ENCODE measurements at regions not wholly inside any gene's neighbourhood (a gene's known extent, or its start where the extent isn't known, plus 50 kb on each side); places are given as distances from the start of the nearest gene placed in this dataset.

DNA sequence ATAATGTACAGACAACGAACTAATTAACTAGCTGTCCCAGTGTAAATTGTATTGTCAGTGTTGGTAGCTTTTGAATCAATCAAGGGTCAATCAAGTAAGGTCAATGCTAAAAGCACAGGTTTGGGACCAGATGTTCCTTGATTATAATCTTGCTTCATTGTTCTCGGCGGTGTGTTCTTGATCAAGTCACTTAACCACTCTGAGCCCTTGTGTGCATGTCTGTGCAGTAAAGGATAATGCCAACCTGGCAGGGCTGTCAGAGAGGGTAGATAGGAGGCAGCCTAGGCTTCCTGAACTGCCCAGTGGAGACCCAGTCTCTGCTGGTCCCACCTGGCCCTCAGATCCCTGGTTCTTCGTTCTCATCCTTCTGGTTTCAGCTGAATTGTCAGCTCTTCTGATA lies 221.0 kb downstream of the EMX2 start:
- TF ChIP-seq, protein P1, sequence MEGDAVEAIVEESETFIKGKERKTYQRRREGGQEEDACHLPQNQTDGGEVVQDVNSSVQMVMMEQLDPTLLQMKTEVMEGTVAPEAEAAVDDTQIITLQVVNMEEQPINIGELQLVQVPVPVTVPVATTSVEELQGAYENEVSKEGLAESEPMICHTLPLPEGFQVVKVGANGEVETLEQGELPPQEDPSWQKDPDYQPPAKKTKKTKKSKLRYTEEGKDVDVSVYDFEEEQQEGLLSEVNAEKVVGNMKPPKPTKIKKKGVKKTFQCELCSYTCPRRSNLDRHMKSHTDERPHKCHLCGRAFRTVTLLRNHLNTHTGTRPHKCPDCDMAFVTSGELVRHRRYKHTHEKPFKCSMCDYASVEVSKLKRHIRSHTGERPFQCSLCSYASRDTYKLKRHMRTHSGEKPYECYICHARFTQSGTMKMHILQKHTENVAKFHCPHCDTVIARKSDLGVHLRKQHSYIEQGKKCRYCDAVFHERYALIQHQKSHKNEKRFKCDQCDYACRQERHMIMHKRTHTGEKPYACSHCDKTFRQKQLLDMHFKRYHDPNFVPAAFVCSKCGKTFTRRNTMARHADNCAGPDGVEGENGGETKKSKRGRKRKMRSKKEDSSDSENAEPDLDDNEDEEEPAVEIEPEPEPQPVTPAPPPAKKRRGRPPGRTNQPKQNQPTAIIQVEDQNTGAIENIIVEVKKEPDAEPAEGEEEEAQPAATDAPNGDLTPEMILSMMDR (IDR thresholded peaks at IDR 0.05): no peak

DNA sequence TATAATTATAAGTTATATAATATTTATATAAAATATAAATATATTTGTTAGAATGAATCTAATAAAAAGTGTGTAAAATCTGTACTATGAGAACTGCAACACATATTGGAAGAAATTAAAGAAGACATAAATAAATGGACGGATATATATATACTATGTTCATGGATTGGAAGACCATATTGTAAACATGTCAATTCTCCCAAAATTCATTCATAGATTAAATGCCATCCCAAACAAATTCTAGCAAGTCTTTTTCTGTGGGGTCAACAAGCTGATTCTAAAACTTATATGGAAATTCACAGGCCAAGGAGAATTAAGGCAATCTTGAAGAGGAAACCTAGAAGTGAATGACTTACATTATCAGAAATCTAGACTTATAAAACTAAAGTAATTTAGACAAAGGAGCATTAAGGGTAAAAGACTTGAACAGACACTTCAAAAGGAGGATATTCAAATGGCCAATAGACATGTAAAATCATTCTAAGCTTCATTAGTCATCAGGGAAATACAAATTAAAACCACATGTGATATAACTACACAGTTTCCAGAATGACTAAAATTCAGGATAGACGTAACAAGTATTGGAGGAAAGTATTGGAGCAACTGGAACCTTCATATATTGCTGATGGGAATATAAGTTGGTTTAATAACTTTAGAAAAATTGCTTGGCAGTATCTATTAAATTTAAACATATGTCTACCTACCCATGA lies 225.9 kb downstream of the EMX2 start:
- TF ChIP-seq, protein P1 (IDR thresholded peaks at IDR 0.05): no peak

DNA sequence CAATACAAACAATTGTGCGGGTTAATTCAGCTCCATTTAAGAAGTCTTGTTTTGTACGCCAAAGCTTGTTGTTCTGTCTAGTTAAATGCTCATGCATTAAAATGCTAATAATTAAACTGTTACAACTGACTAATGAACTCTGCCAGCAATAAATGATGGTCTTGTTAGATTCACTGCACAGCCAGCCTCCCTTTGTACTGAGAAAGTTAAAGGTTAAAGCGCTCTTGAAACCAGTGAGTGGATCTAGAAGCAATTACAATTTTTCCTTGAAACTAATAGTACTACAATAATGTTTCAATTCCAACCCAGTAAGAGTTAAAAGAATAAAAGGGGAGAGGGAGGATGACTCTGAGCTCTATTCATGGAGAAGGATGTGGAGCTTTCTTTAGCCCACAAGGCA lies 233.0 kb downstream of the EMX2 start:
- TF ChIP-seq, protein P1 (IDR thresholded peaks at IDR 0.05): no peak

DNA sequence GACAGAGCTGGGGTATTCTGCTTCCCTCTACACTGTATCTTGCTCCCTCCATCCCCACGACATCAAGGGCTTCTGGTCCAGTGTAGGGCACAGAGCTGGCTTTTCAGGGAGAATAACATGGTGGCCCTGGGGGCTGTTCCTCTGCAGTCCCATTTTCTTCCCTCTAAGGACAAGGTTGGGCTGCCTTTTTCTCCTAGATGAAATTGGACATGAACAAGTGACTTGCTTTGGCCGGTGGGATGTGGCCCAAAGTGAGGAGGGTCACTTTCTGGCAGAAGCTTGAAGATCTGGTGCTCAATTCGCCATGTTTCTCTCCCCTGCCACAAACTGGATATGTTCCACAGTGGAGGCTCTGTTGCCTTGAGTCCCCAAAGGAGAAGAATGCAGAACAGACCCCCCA lies 235.7 kb downstream of the EMX2 start:
- TF ChIP-seq, protein P1 (IDR thresholded peaks at IDR 0.05): no peak

DNA sequence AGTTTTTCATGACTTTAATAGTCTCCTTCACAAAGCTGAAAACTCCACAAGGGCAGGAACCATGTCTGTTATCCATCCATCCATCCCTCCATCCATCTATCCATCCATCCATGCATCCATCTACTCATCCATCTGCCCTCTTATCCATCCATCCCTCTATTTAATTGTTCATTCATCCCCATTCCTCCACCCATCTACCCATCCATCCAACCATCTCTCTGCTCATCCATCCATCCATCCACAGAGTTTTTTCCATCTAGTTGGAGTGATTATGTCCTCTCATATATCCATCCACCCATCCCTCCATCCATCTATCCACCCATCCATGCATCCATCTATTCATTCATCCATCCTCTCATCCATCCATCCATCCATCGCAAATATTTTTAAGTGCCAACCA lies 237.9 kb downstream of the EMX2 start:
- TF ChIP-seq, protein P1 (IDR thresholded peaks at IDR 0.05): no peak

DNA sequence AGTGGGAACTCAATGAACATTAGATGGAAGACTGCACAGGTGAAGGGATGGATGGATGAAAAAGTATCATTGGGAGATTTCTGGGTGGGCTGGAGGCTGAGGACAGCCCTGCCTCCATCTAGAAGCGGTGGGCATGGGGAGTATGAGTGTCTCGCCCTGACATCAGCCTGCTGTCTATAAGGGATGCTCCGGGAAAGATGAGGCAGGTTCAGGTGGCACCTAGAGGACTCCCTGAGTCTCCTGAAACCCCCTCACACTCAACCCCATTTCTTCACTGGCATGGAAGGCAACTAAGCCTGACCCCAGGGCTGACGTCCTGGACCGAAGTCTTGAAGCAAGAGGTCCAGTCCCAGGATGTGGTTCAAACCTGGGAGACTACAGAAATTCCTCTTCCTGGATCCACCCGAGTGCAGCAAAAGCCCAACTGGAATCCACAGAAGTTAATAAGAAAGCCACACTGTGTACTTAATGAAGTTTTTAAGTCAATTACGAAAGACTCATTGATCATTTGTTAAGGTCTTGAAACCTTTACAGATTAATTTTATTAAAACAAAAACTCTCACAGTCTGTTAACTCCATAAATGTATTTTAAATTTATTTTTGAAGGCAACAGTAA lies 238.8 kb downstream of the EMX2 start:
- TF ChIP-seq, protein P1 (IDR thresholded peaks at IDR 0.05): no peak

DNA sequence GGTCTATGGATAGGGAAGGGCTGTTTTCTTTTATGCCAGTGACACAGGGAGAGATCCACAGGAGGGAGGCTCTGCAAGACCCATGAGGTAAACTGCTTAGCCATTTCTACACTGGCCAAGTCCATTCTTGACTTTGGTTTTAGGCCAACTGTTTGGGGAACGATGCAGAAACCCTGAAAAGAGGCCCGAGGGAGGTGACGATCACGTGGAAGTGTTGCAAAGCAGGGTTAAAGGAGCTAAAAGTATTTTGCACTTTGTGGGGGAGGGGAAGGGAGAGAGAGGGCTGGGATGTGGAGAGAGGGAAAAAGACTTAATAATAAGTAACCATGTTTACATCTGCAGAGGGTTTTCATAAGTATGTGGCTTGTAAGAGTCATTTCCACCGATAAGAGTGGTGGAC lies 239.7 kb downstream of the EMX2 start:
- TF ChIP-seq, protein P1 (IDR thresholded peaks at IDR 0.05): no peak
